ENCODE measurements at regions not wholly inside any gene's neighbourhood (a gene's known extent, or its start where the extent isn't known, plus 50 kb on each side); places are given as distances from the start of the nearest gene placed in this dataset.

DNA sequence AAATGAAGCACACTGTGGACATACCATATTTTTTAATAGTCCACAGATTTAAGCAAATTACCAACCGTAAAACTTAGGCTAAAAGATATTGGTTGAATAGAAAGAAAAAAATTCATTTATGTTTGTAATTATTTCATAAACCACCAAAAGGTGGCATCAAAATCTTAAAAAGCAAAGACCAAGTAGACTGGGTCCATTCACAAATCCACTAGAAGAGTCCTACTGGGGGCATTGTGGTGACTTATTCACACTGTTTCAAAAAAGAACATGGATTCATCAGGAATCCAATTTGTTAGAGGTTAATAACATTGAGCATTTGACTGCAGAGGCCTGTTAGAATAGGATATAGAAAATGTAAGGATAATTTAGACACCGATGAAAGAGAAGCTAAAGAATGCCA is 194.9 kb upstream of the KYNU start:
- TF ChIP-seq, protein P1, sequence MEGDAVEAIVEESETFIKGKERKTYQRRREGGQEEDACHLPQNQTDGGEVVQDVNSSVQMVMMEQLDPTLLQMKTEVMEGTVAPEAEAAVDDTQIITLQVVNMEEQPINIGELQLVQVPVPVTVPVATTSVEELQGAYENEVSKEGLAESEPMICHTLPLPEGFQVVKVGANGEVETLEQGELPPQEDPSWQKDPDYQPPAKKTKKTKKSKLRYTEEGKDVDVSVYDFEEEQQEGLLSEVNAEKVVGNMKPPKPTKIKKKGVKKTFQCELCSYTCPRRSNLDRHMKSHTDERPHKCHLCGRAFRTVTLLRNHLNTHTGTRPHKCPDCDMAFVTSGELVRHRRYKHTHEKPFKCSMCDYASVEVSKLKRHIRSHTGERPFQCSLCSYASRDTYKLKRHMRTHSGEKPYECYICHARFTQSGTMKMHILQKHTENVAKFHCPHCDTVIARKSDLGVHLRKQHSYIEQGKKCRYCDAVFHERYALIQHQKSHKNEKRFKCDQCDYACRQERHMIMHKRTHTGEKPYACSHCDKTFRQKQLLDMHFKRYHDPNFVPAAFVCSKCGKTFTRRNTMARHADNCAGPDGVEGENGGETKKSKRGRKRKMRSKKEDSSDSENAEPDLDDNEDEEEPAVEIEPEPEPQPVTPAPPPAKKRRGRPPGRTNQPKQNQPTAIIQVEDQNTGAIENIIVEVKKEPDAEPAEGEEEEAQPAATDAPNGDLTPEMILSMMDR (IDR thresholded peaks at IDR 0.05) = peak; percentile 37
- TF ChIP-seq EZH2 (IDR thresholded peaks at IDR 0.05; ENCODE audit: borderline replicate concordance, insufficient read depth, low read depth, low read length, poor library complexity, severe bottlenecking) = no peak

Measured in B cell (primary cell).